Stomach (tissue), 8 donors: ENCODE measurements at regions not wholly inside any gene's neighbourhood (a gene's known extent, or its start where the extent isn't known, plus 50 kb on each side); places are given as distances from the start of the nearest gene placed in this dataset.

Experiments used
- DNase-seq, 2 donors: peaks; one replicate each; pipeline versions ENCODE4 v3.0.0 to v3.0.0-alpha.2; 2013 to 2019
- H3K27ac ChIP-seq, 5 donors: fragments of 200-600 bp in 4 of 5; sonication (generic) in 4 of 5; one replicate each; pipeline ENCODE4 v1.5.1; 2013 to 2019; ENCODE audit warnings: mild to moderate bottlenecking in 1 of 5, moderate library complexity in 1 of 5
- H3K27me3 ChIP-seq, 3 donors: fragments of 200-600 bp; sonication (generic); one replicate each; pipeline ENCODE4 v1.5.1; 2017 to 2019; ENCODE audit warnings: mixed run types in 1 of 3
- H3K36me3 ChIP-seq, 4 donors: fragments of 200-600 bp; sonication (generic); 1 replicate in 3 of 4; 2 replicates in 1 of 4; pipeline ENCODE4 v1.5.1; 2016 to 2019
- H3K4me1 ChIP-seq, 4 donors: fragments of 200-600 bp; sonication (generic); one replicate each; pipeline ENCODE4 v1.5.1; 2016 to 2019
- H3K4me3 ChIP-seq, 4 donors: fragments of 200-600 bp; sonication (generic) in 3 of 4; one replicate each; pipeline ENCODE4 v1.5.1; 2016 to 2019; ENCODE audit warnings: mild to moderate bottlenecking in 1 of 4
- H3K9me3 ChIP-seq, 4 donors: fragments of 200-600 bp; sonication (generic); one replicate each; pipeline ENCODE4 v1.5.1; 2016 to 2019
- EP300 ChIP-seq: sonication (generic); formaldehyde crosslinking; IDR thresholded peaks from one replicate; pipeline ENCODE4 v1.6.1; 2017; ENCODE audit warnings: antibody characterized with exemption
- POLR2A ChIP-seq, 4 donors: fragments of 450-650 bp; IDR thresholded peaks; one replicate each; pipeline ENCODE4 v1.6.1; 2016; ENCODE audit warnings: antibody characterized with exemption in 4 of 4, control low read depth in 2 of 4, mild to moderate bottlenecking in 1 of 4, moderate library complexity in 1 of 4
- POLR2AphosphoS5 ChIP-seq, 3 donors: sonication (generic); formaldehyde crosslinking; IDR thresholded peaks; one replicate each; pipeline ENCODE4 v1.6.1; 2016; ENCODE audit warnings: antibody characterized with exemption in 3 of 3
- WGBS, 5 donors: extraction: QIAGEN DNeasy Blood & Tissue Kit in 3 of 5; methylation state at CpG; one replicate each; pipeline versions ENCODE4 v1.1.5 to v1.1.7; 2013 to 2018; 5-methylcytosine and 5-hydroxymethylcytosine counted together
- intact Hi-C: fragments of 100-400 bp; cut with DNase I; formaldehyde crosslinking; loops from one replicate; pipeline ENCODE4 v1.15.1; 2023; ENCODE audit warnings: low total_unique reads
- TF ChIP-seq, protein P1 (sequence below), 7 experiments: fragments of 450-650 bp in 4 of 7; fragments of 200-600 bp in 3 of 7; sonication (generic) in 3 of 7; IDR thresholded peaks; one replicate each; pipeline ENCODE4 v1.5.1; 2016 to 2019; ENCODE audit warnings: antibody characterized with exemption in 7 of 7, control low read depth in 2 of 7, mild to moderate bottlenecking in 1 of 7
- donor health status: healthy with polysubstance abuse.
- donor health status: Bipolar disorder and iron deficiency.
- donor health status: healthy.

- TF ChIP-seq POLR2AphosphoS5 (IDR thresholded peaks at IDR 0.05) (no peak), EP300 (no peak), POLR2A (IDR thresholded peaks at IDR 0.05) (no peak)
- TF ChIP-seq, protein P1, sequence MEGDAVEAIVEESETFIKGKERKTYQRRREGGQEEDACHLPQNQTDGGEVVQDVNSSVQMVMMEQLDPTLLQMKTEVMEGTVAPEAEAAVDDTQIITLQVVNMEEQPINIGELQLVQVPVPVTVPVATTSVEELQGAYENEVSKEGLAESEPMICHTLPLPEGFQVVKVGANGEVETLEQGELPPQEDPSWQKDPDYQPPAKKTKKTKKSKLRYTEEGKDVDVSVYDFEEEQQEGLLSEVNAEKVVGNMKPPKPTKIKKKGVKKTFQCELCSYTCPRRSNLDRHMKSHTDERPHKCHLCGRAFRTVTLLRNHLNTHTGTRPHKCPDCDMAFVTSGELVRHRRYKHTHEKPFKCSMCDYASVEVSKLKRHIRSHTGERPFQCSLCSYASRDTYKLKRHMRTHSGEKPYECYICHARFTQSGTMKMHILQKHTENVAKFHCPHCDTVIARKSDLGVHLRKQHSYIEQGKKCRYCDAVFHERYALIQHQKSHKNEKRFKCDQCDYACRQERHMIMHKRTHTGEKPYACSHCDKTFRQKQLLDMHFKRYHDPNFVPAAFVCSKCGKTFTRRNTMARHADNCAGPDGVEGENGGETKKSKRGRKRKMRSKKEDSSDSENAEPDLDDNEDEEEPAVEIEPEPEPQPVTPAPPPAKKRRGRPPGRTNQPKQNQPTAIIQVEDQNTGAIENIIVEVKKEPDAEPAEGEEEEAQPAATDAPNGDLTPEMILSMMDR (IDR thresholded peaks at IDR 0.05): no peak
- WGBS, 5 donors: 7 to 15% (median 12%) methylated on average over 1 of the region's 1 CpG
These were observed 720.8 kb upstream of the REG3G start for GRCh38 chr2:78304678-78305077.

GRCh38 chr2:78309460-78309859 is 716.0 kb upstream of the REG3G start:
- no peak for TF ChIP-seq POLR2A (IDR thresholded peaks at IDR 0.05)
- TF ChIP-seq, protein P1 (IDR thresholded peaks at IDR 0.05): no peak
- no peak for TF ChIP-seq EP300
- no peak for TF ChIP-seq POLR2AphosphoS5 (IDR thresholded peaks at IDR 0.05)
- Histone ChIP-seq H3K4me3 (no peak overlapping the region), H3K27ac (no peak overlapping the region), H3K36me3 (no peaks in the 10 kb centered on the region), H3K9me3 (peaks cover 0 to 7% (median 2%) of the 10 kb centered on the region in 4 donors), H3K4me1 (no peaks in the 10 kb centered on the region), H3K27me3 (no peaks in the 10 kb centered on the region)
- WGBS, 5 donors: 57 to 65% (median 64%) methylated on average over 3 of the region's 3 CpGs
- DNase-seq: no peak
- intact Hi-C loops: no loop called here

More at GRCh38 chr2:78304678-78305077, 720.8 kb upstream of the REG3G start:
- H3K4me3 ChIP-seq: no peak overlapping the region
- no peaks in the 10 kb centered on the region for H3K36me3 ChIP-seq
- H3K27me3 ChIP-seq: no peaks in the 10 kb centered on the region
- no peaks in the 10 kb centered on the region for H3K4me1 ChIP-seq
- H3K27ac ChIP-seq: no peak overlapping the region
- no peak for DNase-seq
- intact Hi-C loops: no loop called here
- no peaks in the 10 kb centered on the region for H3K9me3 ChIP-seq

DNA sequence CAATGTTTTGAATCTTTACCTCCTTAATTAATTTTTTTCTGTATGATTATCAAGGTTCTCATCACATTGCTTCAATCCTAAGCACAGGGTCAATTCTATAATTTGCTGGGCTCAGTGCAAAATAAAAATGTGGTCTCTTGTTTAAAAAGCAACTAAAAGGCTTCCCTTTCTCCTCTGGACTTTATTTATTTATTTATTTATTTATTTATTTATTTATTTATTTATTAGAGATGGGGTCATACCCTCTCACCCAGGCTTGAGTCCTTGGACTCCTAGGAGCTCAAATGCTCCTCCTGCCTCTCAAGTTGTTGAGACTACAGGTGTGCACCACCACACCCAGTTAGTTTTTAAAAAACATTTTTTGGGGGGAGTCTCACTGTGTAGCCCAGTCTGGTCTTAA is 710.1 kb upstream of the REG3G start:
- Histone ChIP-seq H3K4me3 (no peak overlapping the region), H3K4me1 (no peaks in the 10 kb centered on the region), H3K9me3 (peaks cover 0 to 21% (median 3%) of the 10 kb centered on the region in 4 donors), H3K36me3 (no peaks in the 10 kb centered on the region), H3K27ac (no peak overlapping the region), H3K27me3 (no peaks in the 10 kb centered on the region)
- intact Hi-C loops: no loop called here
- DNase-seq: no peak
- TF ChIP-seq, protein P1 (IDR thresholded peaks at IDR 0.05): no peak
- no peak for TF ChIP-seq POLR2A (IDR thresholded peaks at IDR 0.05)
- no peak for TF ChIP-seq EP300
- no peak for TF ChIP-seq POLR2AphosphoS5 (IDR thresholded peaks at IDR 0.05)

- Histone ChIP-seq H3K27ac (no peak overlapping the region), H3K4me1 (no peaks in the 10 kb centered on the region), H3K4me3 (no peak overlapping the region), H3K9me3 (peaks cover 0 to 17% (median 2%) of the 10 kb centered on the region in 4 donors), H3K36me3 (no peaks in the 10 kb centered on the region), H3K27me3 (no peaks in the 10 kb centered on the region)
- DNase-seq: no peak
- TF ChIP-seq, protein P1 (IDR thresholded peaks at IDR 0.05): no peak
- TF ChIP-seq EP300 (no peak), POLR2AphosphoS5 (IDR thresholded peaks at IDR 0.05) (no peak), POLR2A (IDR thresholded peaks at IDR 0.05) (no peak)
- intact Hi-C loops: no loop called here
- 64 to 80% (median 71%) methylated on average over 2 of the region's 2 CpGs for WGBS, 5 donors
These were observed 707.2 kb upstream of the REG3G start for GRCh38 chr2:78318275-78318674.
